GM19099 (cell line): ENCODE measurements at regions not wholly inside any gene's neighbourhood (a gene's known extent, or its start where the extent isn't known, plus 50 kb on each side); places are given as distances from the start of the nearest gene placed in this dataset.

Experiments
- POLR2A ChIP-seq: IDR thresholded peaks from 3 replicates; pipeline ENCODE4 v1.6.1; 2011; ENCODE audit warnings: low read depth; ENCODE audit not compliant: insufficient read length; ENCODE audit errors: extremely low read depth

- TF ChIP-seq POLR2A, result no peak
These were observed 905.1 kb upstream of the MAN1A1 start for GRCh38 chr6:120254651-120255050.

DNA sequence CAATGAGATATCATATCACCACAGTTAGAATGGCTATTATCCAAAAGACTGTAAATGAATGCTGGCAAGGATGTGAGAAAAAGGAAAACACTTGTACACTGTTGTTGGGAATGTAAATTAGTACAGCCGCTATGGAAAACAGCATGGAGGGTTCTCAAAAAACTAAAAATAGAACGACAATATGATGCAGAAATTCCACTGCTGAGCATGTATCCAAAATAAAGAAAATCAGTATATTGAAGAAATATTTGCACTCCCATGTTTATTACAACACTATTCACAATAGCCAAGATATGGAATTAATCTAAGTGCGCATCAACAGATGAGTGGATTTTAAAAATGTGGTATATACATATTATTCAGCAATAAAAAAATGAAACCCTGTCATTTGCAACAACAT, 898.9 kb upstream of the MAN1A1 start:
- no peak for TF ChIP-seq POLR2A

- TF ChIP-seq POLR2A, result no peak
These were observed 887.7 kb upstream of the MAN1A1 start for GRCh38 chr6:120237221-120237620.

- no peak for TF ChIP-seq POLR2A
These were observed 880.4 kb upstream of the MAN1A1 start for GRCh38 chr6:120230008-120230407.

DNA sequence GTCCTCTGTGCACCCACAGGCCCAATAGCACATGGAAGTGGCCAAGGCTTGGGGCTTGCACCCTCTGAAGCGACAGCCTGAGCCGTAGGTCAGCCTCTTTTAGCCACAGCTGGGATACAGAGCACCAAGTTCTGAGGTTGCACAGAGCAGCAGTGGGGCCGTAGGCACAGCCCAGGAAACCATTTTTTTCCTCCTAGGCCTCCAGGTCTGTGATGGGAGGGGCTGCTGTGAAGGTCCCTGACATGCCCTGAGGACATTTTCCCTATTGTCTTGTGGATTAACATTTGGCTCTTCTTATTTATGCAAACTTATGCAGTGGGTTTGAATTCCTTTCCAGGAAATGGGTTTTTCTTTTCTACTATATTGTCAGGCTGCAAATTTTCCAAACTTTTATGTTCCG, 878.7 kb upstream of the MAN1A1 start:
- no peak for TF ChIP-seq POLR2A

- TF ChIP-seq POLR2A, result no peak
These were observed 869.8 kb upstream of the MAN1A1 start for GRCh38 chr6:120219339-120219738.

DNA sequence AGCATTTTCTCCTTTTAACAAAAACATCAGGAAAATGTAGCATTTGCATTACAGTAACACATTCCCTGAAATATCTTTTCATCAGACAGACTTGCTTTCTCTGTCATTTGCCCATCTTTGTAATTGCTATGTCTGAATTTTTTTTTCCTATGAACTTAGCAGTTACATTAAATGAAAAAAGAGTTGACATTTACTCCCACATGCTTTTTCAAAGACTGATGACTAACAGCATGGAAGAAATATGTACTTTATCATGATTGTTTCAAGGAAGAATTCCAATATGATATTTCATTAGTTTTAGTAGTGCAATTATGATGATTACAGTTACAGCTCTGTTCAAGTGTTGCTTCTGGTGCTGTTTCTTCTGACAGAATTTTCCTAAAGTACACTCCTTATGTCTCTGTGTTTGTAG, 864.5 kb upstream of the MAN1A1 start:
- TF ChIP-seq POLR2A, result no peak

DNA sequence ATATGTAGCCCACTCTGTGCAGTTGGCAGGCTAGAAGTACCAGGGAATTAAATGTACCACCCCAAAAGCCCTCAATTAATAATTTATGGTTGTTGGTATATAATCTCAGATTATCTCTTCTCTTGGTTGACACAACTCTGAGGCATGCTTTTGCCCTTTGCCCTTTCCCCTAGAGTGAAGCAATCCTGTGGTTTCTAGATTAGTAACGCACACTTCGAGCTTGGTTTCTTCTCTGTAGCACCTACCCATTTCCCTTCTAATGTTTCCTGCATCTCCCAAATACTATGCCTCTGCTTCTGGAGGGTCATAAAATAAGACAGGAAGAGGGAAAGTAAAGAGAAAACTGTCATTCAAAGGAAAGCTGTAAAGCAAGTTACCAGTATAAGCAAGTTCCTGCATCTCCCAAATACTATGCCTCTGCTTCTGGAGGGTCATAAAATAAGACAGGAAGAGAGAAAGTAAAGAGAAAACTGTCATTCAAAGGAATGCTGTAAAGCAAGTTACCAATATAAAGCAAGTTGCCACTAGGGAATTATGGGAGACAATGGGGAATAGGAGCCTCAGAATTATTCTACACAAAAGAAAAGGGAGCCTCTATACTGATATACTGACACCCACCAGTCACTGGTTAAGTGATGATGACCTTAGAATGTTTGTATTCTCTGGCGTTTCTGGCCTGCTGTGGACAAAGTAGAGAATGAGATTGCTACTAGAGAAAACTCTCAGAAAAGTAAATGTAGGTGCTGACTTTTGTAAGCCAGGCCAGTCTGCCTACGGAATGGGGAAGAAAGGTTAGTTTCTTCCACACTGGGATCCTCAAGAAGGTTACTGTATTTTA, 862.6 kb upstream of the MAN1A1 start:
- TF ChIP-seq POLR2A, result no peak

- no peak for TF ChIP-seq POLR2A
These were observed 853.3 kb upstream of the MAN1A1 start for GRCh38 chr6:120202878-120203277.

GRCh38 chr6:120200853-120201252, 851.3 kb upstream of the MAN1A1 start:
- no peak for TF ChIP-seq POLR2A

GRCh38 chr6:120198033-120198432, 848.5 kb upstream of the MAN1A1 start:
- no peak for TF ChIP-seq POLR2A

- TF ChIP-seq POLR2A, result no peak
These were observed 836.5 kb upstream of the MAN1A1 start for GRCh38 chr6:120186080-120186479.

- no peak for TF ChIP-seq POLR2A
These were observed 823.7 kb upstream of the MAN1A1 start for GRCh38 chr6:120173250-120173649.

DNA sequence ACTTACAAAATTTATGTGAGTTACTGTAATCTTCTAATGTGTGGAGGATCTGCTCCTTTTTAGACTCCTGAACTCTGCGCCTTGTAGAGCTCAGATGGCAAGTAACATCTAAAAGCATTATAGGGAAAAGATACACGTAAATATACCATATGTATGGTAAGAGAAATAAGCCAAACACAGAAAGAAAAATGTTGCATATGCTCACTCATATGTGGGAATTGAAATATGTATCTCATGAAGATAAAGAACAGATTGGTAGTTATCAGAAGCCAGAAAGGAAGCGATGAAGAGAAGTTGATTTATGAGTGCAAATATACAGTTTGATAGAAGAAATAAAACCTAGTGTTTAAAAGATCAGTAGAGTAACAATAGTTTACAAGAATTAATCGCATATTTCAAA, 815.0 kb upstream of the MAN1A1 start:
- no peak for TF ChIP-seq POLR2A

GRCh38 chr6:120157873-120158272, 808.3 kb upstream of the MAN1A1 start:
- no peak for TF ChIP-seq POLR2A

DNA sequence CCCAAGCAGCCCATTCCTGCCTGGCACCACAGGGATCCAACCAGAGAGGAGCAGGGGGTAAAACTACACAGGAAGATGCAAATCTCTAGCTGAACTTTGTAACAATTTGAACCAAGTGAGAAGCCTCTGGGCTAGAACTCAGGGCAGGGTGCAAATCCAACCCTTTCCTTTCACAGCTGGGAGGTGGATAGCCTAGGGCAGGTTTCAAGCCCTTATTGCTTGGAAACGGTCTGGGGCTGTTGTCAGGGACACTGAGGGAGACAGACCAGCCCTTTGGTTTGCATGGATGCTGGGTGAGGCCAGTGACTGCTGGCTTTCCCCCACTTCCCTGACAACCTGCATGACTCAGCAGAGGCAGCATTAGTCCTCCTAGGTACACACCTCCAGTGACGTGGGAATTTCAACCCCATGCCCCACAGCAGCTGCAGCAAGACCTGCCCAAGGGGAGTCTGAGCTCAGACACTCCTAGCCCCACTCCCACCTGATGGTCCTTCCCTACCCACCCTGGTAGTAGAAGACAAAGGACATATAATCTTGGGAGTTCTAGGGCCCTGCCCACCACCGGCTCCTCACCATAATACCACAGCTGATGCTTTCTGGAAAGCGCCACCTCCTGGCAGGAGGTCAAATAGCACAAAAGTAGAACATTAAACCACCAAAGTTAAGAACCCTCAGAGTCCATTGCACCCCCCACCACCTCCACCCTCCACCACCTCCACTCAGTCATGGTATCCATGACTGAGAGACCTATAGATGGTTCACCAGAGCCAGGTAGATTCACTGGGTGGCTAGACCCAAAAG, 797.7 kb upstream of the MAN1A1 start:
- no peak for TF ChIP-seq POLR2A

DNA sequence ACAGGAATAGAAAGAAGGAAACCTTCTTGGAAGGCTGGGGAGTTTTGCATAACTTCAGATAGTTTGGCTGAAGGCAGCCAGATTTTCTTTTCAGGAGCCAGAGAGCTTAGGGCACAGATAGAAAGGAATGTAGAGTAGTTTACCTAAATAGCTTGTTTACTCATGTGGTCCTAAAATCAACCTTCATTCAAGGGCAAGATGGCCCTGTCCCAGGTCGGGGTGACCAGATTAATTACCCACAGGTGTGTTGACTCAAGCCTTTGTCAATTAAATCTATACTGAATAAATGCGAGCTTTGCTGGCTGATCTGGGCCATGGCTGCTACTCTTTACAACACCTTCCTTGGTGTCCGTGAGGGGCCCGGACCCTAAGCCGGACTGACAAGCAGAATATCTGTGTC, 792.0 kb upstream of the MAN1A1 start:
- TF ChIP-seq POLR2A, result no peak

- TF ChIP-seq POLR2A, result no peak
These were observed 787.9 kb upstream of the MAN1A1 start for GRCh38 chr6:120137492-120137891.
